GM12801 (cell line): ENCODE measurements at regions not wholly inside any gene's neighbourhood (a gene's known extent, or its start where the extent isn't known, plus 50 kb on each side); places are given as distances from the start of the nearest gene placed in this dataset.

ENCODE experiments used
- TF ChIP-seq, protein P1 (sequence below): IDR thresholded peaks from one replicate; pipeline ENCODE4 v1.5.1; 2011; ENCODE audit warnings: control low read depth; ENCODE audit not compliant: insufficient read length; ENCODE audit errors: extremely low read depth

DNA sequence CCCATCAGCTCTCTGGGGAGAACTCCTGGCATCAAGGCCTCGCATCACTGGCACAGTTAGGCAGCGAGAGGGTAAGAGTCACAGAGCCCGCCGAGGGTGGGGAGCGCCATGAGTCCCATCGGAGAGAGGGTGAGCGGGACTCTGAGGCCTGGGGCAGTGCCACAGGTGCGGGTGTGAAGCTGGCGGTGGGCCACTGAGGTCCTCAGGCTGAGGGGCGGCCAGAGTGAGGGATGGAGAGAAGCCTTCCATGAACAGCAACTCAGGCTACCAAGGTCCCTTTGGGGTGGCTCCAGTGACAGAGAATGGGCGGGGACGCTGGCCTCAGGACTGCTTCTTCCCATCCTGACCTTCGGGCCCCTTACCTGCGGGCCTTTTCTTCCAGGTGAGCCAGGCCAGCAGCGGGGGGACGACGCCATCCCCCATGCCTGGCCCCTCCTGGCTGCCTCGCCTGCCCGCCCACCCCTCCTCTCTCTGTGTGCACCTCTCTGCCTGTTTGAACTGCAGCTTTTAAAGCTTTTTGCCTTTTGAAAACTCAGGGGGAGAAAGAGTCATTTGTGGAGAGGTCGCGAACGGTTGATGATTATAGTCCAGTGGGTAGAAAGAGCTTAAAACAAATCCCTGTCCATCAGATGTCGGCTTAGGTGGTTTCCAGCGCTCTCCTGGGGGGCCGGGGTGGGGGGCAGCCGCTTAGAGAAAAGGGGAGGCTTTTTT lies 149.3 kb upstream of the GSE1 start:
- TF ChIP-seq, protein P1, sequence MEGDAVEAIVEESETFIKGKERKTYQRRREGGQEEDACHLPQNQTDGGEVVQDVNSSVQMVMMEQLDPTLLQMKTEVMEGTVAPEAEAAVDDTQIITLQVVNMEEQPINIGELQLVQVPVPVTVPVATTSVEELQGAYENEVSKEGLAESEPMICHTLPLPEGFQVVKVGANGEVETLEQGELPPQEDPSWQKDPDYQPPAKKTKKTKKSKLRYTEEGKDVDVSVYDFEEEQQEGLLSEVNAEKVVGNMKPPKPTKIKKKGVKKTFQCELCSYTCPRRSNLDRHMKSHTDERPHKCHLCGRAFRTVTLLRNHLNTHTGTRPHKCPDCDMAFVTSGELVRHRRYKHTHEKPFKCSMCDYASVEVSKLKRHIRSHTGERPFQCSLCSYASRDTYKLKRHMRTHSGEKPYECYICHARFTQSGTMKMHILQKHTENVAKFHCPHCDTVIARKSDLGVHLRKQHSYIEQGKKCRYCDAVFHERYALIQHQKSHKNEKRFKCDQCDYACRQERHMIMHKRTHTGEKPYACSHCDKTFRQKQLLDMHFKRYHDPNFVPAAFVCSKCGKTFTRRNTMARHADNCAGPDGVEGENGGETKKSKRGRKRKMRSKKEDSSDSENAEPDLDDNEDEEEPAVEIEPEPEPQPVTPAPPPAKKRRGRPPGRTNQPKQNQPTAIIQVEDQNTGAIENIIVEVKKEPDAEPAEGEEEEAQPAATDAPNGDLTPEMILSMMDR = no peak

DNA sequence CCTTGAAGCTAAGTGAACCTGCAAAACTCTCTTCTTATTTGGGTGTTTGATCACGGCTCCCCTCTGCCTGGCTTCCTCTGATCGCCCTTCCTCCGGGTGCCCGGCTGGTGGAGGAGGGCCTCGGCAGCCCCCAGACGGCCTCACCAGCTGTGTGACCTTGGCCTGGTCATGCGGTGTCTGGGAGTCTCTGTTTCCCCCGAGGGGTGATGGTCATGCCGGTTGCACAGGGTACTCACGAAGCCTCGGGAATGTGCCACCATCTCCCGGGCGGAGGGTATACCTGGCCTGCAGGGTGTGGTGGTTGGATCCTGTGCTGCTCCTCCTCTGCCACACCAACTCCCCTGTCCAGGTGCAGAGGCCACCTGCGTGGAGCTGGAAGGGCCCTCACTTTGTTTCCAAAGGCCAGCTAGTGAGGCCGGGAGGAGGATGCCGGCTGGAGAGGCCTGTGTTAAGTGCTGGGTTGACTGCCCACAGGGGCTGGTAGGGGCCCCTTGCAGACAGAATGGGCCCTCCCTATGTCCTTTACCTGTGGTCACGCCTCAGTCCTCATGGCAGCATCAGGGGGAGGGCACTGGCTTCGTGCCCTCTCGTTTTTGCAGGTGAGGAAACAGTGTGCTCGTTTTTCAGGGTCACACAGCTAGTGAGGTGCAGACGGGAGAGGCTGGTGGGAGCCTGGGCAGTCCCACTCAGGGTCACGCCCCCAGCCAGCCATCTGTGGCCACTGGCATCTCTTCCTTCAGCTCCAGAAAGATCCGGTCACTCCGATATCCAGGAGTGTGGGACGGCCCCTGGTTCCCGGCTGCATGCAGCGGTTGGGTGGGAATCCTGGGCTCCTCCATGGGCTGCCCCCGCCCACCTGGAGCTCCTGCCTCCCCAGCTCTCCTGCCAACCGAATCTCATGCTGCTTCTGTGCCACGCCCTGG lies 148.5 kb upstream of the GSE1 start:
- TF ChIP-seq, protein P1 = no peak

DNA sequence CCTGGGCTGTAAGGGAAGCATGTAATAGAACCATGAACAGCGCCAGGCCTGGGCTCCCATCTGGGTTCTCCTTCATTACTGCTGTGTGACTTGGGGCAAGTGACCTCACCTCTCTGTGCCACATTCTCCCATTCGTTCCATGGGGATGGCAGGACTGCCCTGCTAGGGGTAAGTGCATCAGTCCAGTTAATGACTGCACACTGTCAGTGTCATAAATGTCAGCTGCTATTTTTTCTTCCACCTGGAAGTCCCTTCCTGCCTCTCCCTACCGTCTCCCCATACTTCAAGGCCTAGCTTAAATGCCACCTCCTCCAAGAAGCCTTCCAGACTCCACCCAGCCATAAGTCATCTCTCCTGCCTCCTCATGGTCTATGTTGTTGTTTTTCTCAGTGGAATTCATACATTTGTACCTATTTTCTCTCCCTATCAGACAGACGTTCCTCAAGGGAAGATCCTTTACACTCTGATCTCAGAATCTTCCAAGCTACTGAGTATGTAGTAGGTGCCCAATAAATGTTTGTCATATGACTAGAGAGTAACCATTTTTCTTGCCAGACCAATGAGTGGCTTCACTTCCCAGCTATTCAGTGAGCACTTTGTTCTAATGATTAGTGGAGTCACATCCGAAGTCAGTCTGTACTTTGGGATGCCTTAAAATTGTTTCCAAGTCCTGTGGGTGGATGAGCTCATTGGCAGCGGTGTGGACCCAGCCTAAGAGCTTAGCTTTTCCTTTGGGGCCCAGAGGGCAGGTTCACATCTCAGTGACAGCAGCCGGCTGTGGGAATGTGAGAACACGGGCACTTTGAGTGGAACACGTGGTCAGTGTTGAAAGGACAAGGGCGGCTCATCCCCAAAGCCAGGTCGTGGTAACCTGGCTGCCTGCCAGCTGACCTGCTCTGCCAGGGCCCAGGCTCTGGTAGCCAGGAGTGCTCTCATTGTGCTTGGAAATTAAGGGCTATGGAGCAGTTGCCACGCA lies 147.5 kb upstream of the GSE1 start:
- TF ChIP-seq, protein P1 = no peak

DNA sequence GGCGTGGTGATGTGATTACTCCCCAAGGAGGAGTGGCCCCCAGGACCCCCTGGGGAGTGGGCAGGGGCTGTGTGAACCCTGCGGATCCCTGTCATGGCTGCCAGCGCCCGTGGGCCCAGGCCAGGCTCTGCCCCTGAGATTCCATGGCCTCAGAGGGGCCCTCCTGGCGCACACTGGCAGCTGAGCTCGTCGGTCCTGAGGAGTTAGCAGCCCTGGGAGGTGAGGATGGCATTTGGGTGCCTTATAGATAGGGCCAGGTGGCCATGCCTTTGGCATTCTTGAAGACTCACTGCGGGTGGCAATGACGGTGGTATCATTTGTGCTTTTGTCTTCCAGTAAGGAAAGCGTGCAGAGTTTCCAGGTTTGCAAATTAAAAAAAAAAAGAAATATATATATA lies 146.8 kb upstream of the GSE1 start:
- TF ChIP-seq, protein P1 = no peak

DNA sequence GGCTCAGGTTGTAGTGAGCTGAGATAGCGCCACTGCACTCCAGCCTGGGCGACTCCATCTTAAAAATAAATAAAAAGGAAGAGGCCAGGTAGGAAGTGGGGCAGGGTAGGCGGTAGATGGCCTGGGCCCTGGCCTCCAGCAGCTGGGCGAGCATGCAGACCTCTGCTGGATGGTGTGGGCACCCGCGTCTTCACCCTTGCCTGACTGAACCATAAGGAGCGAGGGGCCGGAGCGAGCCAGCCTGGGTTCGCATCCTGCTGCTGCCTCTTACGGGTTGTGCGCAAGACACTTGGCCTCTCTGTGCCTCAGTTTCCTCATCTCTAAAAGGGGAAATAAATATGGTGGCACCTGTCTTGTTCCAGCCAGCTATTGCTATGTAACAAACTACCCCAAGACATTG lies 146.1 kb upstream of the GSE1 start:
- TF ChIP-seq, protein P1 = no peak

DNA sequence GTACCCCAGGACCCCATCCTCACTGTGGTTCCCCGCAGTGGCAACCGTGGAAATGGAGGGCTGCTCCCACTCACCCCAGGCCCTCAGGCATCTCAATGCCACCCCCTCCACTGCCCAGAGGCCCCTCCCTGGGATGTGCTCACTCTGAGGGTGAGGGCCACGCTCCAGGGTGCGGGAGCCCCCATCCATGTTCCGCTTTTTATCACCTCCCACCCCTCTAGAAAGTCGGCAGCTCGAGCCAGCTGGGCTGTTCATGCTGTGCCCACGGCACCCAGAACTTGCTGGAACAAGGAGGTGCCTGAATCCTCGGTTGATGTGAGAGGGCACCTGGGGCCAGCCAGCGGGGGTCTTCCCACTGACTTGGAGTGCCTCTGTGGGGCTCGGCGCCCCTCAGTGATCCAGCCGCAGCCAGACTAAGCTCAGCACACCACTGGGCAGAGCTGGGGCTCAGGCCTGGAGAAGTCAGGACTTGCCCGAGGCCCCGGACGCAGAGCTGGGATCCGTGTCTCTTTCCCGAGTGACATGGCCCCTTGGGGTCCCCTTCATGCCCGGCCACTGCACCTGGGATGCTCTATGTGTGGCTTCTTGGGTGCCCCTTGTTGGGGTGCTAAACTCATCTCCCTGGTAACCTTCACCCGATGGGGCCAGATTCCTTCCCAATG lies 143.1 kb upstream of the GSE1 start:
- TF ChIP-seq, protein P1 = no peak
